Activated gamma-delta T cell treated with Interleukin-2 at 50 U/mL for 16 hours (primary cell): ENCODE measurements at regions not wholly inside any gene's neighbourhood (a gene's known extent, or its start where the extent isn't known, plus 50 kb on each side); places are given as distances from the start of the nearest gene placed in this dataset.
A peak's percentile ranks its signal among the peaks of the same experiment; 100 is the strongest.

ENCODE experiments used
- DNase-seq: peaks from one replicate; pipeline ENCODE4 v3.0.0-alpha.2; 2020

GRCh38 chr13:59531571-59532091, 632.1 kb downstream of the DIAPH3 start:
- DNase-seq, result peak; percentile 5

GRCh38 chr13:59532405-59532804, 631.3 kb downstream of the DIAPH3 start:
- DNase-seq, result no peak

GRCh38 chr13:59533561-59534555, 629.9 kb downstream of the DIAPH3 start:
- no peak for DNase-seq

GRCh38 chr13:59534806-59535205, 628.9 kb downstream of the DIAPH3 start:
- no peak for DNase-seq

GRCh38 chr13:59537500-59537899, 626.2 kb downstream of the DIAPH3 start:
- no peak for DNase-seq

GRCh38 chr13:59538512-59538911, 625.2 kb downstream of the DIAPH3 start:
- no peak for DNase-seq

GRCh38 chr13:59542303-59542702, 621.4 kb downstream of the DIAPH3 start:
- DNase-seq, result no peak

- no peak for DNase-seq
Observed at GRCh38 chr13:59543418-59543817, 620.3 kb downstream of the DIAPH3 start.

- DNase-seq, result no peak
Observed at GRCh38 chr13:59545007-59545406, 618.7 kb downstream of the DIAPH3 start.

- DNase-seq, result no peak
Observed at GRCh38 chr13:59546178-59546577, 617.5 kb downstream of the DIAPH3 start.

- DNase-seq, result no peak
Observed at GRCh38 chr13:59547950-59548349, 615.8 kb downstream of the DIAPH3 start.

- DNase-seq, result no peak
Observed at GRCh38 chr13:59562924-59563323, 600.8 kb downstream of the DIAPH3 start.

- no peak for DNase-seq
Observed at GRCh38 chr13:59566561-59566960, 597.2 kb downstream of the DIAPH3 start.

- no peak for DNase-seq
Observed at GRCh38 chr13:59568306-59568705, 595.4 kb downstream of the DIAPH3 start.

- no peak for DNase-seq
Observed at GRCh38 chr13:59570204-59570603, 593.5 kb downstream of the DIAPH3 start.

- DNase-seq, result no peak
Observed at GRCh38 chr13:59584101-59584500, 579.6 kb downstream of the DIAPH3 start.

- DNase-seq, result no peak
Observed at GRCh38 chr13:59584761-59585670, 578.7 kb downstream of the DIAPH3 start.

GRCh38 chr13:59587030-59587429, 576.7 kb downstream of the DIAPH3 start:
- no peak for DNase-seq

GRCh38 chr13:59587971-59588716, 575.6 kb downstream of the DIAPH3 start:
- no peak for DNase-seq

GRCh38 chr13:59588717-59589067, 575.0 kb downstream of the DIAPH3 start:
- no peak for DNase-seq

GRCh38 chr13:59601993-59602392, 561.7 kb downstream of the DIAPH3 start:
- no peak for DNase-seq

GRCh38 chr13:59603646-59604045, 560.1 kb downstream of the DIAPH3 start:
- DNase-seq, result no peak

GRCh38 chr13:59607172-59607571, 556.6 kb downstream of the DIAPH3 start:
- DNase-seq, result no peak
